Hindlimb muscle (tissue), 1 donor: ENCODE measurements at regions not wholly inside any gene's neighbourhood (a gene's known extent, or its start where the extent isn't known, plus 50 kb on each side); places are given as distances from the start of the nearest gene placed in this dataset.

Source experiments
- DNase-seq: peaks from one replicate; pipeline ENCODE4 v3.0.0-alpha.2; 2013

GRCh38 chr15:97841558-97841957 lies 118.9 kb upstream of the ARRDC4 start:
- DNase-seq: no peak

GRCh38 chr15:97849183-97849582 lies 111.3 kb upstream of the ARRDC4 start:
- DNase-seq: no peak

- no peak for DNase-seq
Measured at GRCh38 chr15:97858296-97858695, 102.2 kb upstream of the ARRDC4 start.

- DNase-seq: no peak
Measured at GRCh38 chr15:97861529-97862260, 98.8 kb upstream of the ARRDC4 start.

- peak; percentile 26 for DNase-seq
Measured at GRCh38 chr15:97866959-97867358, 93.5 kb upstream of the ARRDC4 start.

- DNase-seq: no peak
Measured at GRCh38 chr15:97867870-97868269, 92.6 kb upstream of the ARRDC4 start.

GRCh38 chr15:97868981-97869380 lies 91.5 kb upstream of the ARRDC4 start:
- DNase-seq: no peak

GRCh38 chr15:97870771-97871170 lies 89.7 kb upstream of the ARRDC4 start:
- DNase-seq: no peak

- DNase-seq: no peak
Measured at GRCh38 chr15:97874139-97874538, 86.4 kb upstream of the ARRDC4 start.

GRCh38 chr15:97875025-97875512 lies 85.4 kb upstream of the ARRDC4 start:
- DNase-seq: no peak

- no peak for DNase-seq
Measured at GRCh38 chr15:97875513-97876280, 84.8 kb upstream of the ARRDC4 start.

GRCh38 chr15:97876281-97876675 lies 84.2 kb upstream of the ARRDC4 start:
- no peak for DNase-seq

- DNase-seq: no peak
Measured at GRCh38 chr15:97881346-97881965, 79.0 kb upstream of the ARRDC4 start.

- no peak for DNase-seq
Measured at GRCh38 chr15:97884513-97885131, 75.9 kb upstream of the ARRDC4 start.

GRCh38 chr15:97890307-97890706 lies 70.2 kb upstream of the ARRDC4 start:
- DNase-seq: no peak

GRCh38 chr15:97892167-97892938 lies 68.2 kb upstream of the ARRDC4 start:
- DNase-seq: no peak

- no peak for DNase-seq
Measured at GRCh38 chr15:97893967-97894366, 66.5 kb upstream of the ARRDC4 start.

GRCh38 chr15:97899981-97900380 lies 60.5 kb upstream of the ARRDC4 start:
- DNase-seq: no peak

- no peak for DNase-seq
Measured at GRCh38 chr15:97902140-97902780, 58.2 kb upstream of the ARRDC4 start.

- no peak for DNase-seq
Measured at GRCh38 chr15:97903560-97903959, 56.9 kb upstream of the ARRDC4 start.

GRCh38 chr15:97903971-97904572 lies 56.4 kb upstream of the ARRDC4 start:
- peak; percentile 75 for DNase-seq
